HG02943 (cell line): ENCODE measurements at regions not wholly inside any gene's neighbourhood (a gene's known extent, or its start where the extent isn't known, plus 50 kb on each side); places are given as distances from the start of the nearest gene placed in this dataset.
"Not testable (repeated sequence)": the region's sequence is repeated elsewhere in the genome, so short reads cannot be mapped to it uniquely, and the experiment has no call there.

ENCODE experiments used
- ATAC-seq: cut with Tn5 transposase; IDR thresholded peaks from one replicate; pipeline ENCODE4 v1.9.1; 2021; ENCODE audit warnings: mild to moderate bottlenecking, low read depth, moderate library complexity; ENCODE audit not compliant: unreplicated experiment

DNA sequence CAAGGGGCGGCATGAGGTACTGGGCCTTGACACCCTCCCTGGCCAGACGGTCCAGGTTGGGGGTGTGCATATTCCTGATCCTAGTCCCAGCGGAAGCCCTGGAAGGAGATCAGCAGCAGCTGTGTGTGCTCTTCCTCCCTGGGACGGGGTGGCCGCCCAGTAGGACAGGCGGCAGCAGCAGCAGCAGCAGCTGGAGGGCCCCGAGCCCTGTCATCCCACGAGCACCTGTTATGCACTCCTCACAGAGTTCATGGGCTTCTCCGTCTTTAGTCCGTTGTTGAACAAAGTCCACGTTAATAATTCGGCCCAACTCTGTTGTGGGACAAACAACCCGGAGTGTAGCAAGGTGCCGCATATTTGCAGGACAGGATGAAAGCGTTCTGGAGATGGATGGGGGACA lies 205.6 kb downstream of the OTOP1 start:
- ATAC-seq, result not testable (repeated sequence)

DNA sequence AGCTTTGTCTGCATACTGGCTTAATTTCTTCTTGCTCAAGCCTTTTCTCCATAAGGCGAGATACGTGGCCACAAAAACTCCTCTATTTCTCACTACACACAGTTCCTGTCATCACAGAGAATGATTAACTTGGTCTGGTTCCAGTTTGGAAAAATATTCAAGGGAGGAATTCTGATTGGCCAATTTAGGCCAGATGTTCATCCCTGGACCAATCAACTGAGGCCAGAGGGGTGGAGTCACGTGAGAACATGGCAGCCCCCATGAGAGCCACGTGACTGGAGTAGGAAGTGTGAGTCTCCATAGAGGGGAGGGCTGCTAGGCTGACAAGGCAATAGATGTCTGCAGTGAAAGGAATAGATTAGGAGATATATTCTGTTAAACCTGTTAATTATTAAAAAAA lies 200.0 kb downstream of the OTOP1 start:
- ATAC-seq, result not testable (repeated sequence)

DNA sequence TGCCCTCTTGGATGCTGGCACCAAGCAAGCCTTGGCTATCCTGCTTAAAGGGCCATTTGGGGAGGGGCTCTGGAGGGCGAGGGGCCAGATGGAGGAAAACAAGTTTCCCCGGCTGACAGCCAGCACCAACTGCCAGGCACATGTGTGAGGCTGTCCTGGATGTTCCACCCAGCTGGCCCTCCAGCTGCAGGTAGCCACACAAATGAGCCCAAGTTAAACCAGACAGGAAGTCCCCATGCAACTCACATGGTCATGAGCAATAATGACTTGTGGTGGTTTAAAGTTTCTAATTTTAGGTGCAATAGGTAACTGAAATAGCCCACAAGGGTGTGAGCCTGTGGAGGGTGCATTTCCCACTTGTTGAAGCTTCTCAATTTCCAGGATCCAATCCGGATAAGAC lies 198.0 kb downstream of the OTOP1 start:
- not testable (repeated sequence) for ATAC-seq

DNA sequence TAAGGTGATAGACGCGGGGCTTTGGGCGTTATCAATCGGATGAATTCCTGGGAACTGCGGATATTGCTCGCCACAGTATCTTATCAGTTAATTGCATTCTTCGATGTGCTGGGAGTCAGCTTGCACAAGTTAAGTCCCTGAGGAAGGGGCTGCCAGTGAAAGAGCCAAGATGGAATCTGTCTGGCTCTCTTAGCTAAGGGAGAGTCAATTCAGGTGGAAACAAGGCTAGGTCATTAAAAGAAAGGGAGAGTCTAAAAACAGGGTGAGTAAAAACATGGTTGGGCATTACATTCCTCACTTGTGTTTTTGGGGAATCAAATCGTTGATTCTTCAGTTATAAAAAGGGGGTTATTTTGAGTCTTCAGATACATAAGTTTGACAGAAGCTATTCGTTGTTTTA lies 196.2 kb downstream of the OTOP1 start:
- not testable (repeated sequence) for ATAC-seq

DNA sequence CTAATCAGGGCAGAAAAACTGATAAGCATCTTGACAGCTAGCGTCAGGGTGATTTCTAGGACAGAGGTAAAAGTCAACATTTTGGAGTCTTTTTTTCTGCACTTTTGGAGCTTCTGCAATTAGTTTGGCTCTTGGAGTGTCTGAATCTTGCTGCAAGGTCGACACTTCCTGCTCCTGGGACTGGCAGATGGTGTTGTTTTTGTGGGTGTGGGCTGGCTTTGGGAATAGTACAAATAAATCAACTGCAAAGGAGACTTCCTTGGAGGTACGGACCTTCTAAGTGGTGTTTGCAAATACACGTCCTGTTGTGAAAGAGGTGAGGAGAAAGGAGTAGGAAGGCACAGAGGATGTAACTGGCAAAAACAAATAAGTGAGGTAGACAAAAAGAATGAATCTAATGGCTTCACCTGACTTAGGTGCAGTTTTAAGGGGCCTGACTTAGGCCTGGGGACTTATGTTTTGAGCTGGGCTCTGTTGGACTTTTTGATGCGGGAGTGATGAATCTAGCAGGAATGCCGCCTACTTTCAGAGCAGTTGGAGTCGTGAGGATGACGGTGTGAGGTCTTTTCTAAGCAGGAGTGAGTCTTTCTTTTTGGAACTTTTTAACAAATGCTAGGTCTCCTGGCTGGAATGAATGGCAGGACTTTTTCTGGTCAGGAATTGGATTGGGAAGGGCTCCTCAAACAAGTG lies 195.1 kb downstream of the OTOP1 start:
- not testable (repeated sequence) for ATAC-seq

DNA sequence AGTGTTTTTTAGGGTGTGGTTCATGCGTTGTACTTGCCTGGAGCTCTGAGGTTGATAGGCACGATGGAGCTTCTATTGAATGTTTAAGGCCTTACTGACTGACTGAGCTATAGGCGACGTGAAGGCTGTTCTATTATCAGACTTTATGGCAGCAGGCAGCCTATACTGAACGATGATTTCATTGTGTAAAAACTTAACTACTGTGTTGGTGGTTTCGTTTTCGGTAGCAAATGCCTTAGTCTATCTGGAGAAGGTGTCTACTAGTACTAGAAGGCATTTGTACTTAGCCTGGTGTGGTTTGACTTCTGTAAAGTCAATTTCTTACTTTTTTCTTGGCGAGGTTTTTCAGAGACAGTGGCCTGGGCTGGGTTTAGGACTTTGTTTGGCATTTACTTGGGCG lies 194.4 kb downstream of the OTOP1 start:
- not testable (repeated sequence) for ATAC-seq

DNA sequence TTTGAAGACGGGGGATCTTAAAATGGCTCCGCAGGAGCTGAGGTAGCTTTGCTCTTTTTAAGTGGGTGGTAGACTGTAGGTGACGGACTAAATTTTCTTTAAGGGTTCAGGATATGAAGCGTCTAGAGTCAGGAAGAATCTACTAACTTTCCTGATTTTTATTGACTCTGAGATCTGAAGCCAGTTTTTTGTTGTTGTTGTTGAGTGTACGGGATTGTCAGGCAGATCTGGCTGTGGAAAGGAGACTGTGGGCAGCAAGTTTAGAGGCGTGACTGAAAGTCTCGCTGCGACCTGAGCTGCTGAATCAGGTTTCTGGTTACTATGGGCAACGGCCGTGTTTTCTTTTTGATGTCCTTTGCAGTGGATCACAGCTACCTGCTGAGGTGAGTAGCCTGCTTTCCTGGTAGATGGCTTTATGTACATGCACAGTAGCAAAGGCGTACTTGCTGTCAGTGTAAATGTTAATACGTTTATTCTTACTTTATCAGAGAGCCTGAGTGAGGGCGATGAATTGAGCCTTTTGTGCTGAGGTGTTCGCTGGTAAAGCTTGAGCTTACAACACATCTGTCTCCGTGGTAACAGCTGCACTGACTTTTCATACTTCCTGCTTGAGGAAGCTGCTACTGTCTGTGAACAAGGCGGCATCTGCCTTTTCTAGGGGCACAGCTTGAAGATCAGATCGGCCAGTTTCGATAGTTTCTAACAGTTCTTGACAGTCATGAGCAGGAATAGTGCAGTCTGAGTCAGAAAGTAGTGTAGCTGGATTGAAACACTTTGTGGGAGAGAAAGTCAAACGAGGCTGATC lies 193.7 kb downstream of the OTOP1 start:
- ATAC-seq, result not testable (repeated sequence)

DNA sequence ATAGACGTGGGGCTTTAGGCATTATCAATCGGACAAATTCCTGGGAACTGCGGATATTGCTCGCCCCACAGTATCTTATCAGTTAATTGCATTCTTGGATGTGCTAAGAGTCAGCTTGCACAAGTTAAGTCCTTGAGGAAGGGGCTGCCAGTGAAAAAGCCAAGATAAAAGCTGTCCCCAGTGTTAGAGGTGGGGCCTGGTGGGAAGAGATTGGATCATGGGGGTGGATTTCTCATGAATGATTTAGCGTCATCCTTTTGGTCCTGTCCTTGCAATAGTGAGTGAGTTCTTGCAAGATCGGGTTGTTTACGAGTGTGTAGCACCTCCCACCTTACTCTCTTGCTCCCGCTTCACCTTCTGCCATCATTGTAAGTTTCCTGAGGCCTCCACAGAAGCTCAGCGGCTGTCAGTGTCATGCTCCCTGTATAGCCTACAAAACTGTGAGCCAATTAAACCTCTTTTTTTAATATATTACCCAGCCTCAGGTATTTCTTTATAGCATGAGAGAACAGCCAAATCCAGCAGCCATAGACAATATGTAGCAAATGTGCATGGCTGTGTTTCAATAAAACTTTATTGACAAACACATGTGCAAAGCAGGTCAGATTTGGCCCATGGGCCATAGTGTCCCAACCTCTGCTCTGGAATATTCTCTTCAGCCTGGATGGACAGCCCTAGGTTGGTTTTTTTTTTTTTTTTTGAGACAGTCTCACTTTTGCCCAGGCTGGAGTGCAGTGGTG lies 189.2 kb downstream of the OTOP1 start:
- not testable (repeated sequence) for ATAC-seq

DNA sequence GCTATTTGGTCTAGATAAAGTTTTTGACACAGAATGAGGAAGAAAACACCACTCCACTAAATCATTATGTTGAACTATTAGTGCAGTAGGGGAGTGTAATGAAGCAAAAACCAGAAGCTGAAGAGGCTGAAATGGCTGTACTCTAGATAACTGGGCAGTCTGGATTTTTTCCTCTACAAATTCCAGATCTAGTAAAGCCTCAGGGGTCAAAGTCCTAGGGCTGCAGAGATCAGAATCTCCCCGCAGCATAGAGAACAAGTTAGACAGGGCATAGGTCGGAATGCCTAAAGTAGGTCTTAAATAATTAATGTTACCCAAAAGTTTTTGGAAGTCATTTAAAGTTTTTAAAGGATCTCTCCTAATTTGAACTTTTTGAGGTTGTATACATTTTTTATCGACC lies 180.9 kb downstream of the OTOP1 start:
- not testable (repeated sequence) for ATAC-seq

DNA sequence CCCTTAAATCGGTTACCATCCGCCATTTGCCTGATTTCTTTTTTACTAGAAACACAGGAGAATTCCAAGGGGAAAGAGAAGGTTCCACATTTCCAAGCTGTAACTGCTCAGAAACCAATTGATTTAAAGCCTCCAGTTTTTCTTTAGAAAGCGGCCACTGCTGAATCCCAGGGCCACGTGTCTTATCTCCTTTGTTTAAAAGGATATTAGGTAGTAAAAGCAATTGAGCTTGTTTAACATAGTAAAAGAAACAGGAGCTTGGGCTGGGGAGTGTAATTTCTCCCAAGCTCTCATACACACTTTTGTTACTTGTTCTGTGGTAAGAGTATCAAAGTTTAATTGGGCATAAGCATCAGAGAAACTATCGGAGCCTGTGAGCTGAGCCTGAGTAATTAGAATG lies 180.0 kb downstream of the OTOP1 start:
- ATAC-seq, result not testable (repeated sequence)

DNA sequence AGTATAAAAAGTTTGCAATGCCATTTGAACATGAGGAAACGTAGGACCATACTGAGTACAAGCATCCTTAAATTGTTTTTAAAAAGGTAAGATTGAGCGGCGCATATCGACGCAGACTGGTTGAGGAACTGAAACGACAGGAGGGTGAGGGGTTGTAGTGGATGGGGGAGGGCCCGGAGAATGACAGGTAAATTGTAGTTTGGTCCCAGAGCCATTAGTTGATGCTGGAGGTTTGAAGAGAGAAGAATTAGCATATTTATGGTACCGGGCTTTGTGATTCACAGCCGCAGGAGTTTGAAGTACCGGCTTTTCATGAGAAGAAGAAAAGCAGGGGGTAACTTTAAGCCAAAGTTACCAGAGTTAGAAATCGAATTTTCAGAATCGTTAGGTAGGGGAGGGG lies 179.5 kb downstream of the OTOP1 start:
- ATAC-seq, result not testable (repeated sequence)

DNA sequence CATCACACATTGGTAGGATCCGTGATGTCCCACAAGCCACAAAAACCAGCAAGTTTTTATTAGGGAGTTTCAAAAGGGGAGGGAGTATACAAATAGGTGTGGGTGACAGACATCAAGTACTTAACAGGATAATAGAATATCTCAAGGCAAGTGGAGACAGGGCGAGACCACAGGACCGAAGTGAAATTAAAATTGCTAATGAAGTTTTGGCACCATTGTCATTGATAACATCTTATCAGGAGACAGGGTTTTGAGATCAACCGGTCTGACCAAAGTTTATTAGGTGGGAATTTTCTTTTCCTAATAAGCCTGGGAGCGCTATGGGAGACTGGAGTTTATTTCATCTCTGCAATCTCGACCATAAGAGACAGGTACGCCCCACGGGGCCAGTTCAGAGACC lies 178.5 kb downstream of the OTOP1 start:
- not testable (repeated sequence) for ATAC-seq

DNA sequence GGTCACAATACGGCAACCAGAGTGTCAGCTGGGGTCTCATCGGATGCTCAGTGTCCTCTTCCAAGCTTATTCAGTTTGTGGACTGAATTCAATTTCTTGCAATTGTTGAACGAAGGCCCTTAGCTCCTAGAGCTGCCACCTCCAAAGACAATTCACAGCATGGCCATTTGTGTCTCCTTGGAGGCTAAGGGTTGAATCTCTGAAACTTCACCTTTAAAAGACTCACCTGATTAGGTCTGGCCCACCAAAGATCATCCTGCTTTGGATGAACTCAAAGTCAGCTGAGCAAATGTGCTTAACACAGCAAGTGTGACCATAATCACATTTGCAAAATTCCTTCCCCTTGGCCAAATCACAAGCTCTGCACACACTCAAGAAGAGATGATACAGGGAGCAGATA lies 175.9 kb downstream of the OTOP1 start:
- ATAC-seq, result not testable (repeated sequence)

DNA sequence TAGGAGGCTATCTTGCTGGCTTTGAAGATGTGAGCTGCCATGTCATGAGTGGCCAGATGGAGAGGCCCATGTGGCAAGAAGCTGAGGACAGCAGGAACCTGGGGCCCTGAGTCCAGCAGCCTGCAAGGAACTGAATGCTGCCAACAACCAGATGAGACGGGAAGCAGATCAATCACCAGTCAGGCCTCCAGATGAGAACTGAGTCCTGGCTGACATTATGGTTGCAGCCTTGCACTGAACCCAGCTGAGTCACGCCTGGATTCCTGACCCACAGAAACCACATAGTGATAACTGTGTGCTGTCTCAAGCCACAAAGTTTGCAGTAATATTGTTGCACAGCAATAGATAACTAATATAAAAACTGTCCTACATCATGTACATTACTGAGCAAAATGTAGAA lies 173.8 kb downstream of the OTOP1 start:
- ATAC-seq, result not testable (repeated sequence)

DNA sequence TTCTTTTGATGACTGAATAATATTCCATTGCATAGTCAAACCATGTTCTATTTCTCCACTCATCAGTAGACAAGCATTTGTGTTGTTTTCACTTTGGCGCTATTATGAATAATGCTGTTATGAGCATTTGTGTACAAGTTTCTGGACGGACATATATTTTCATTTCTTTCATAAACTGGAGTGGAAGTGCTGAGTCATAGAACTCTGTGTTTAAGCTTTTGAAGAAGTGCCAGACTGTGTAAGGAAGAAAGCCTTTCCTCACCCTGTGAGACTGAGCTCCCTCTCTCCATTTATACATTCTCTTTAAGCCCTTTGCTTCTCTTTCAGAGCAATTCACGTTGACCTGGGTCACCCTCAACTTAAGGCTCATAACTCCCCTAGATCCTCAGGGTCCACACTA lies 169.5 kb downstream of the OTOP1 start:
- ATAC-seq, result not testable (repeated sequence)

DNA sequence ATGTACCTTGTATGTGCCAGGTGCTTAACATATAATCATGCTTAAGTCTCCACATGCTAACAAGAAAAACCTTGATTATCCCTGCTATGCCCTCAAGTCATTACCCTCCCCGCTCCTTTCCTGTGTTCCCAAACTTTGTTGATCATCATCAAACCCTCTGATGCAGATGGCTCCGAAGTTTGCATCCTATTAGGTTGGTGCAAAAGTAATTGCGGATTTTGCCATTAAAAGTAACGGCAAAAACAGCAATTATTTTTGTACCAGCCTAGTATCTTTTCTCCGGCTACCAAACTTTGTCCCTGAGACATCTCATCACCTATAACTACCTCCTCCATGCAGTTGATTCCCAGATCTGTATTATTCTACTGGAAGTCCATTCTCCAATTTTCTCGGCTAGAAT lies 142.6 kb downstream of the OTOP1 start:
- not testable (repeated sequence) for ATAC-seq

DNA sequence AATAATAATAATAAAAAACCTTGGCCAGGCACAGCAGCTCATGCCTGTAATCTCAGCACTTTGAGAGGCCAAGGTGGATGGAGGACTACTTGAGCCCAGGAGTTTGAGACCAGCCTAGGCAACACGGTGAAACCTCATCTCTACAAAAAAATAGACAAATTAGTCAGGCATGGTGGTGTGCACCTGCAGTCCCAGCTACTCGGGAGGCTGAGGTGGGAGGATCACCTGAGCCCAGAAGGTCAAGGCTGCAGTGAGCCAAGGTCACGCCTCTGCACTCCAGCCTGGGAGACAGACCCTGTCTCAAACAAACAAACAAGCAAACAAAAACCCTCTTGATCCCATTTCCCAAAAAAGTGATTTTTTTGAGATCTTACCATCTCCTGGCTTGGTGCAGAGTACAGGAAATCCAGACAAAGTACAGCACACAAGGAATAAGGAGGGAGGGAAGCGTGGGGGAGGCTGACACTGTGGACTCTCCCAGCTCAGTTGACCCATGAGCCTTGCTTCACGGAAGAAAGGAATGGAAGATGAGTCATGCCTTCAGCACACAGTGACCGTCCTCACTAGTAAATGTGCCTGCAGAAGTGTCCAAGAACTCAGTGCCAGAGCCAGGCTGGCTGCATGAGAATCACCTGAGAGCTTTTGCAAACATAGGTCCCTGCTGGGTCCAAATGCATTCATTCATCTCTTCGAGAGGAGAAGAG lies 136.9 kb downstream of the OTOP1 start:
- ATAC-seq, result not testable (repeated sequence)

DNA sequence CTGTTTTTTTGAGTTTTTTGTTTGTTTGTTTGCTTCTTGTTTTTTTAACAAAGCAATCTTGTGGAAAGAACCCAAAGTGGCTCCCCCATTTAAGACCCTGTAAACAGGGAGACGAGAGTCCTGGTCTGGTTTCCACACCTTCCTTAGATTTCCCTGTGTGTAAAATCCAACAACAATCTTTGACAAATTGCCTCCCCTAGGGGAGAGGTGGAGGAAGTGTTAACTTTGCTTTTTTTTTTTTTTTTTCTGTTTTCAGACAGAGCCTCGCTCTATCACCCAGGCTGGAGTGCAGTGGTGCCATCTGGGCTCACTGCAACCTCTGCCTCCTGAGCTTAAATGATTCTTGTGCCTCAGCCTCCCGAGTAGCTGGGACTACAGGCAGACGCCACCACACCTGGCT lies 136.0 kb downstream of the OTOP1 start:
- ATAC-seq, result not testable (repeated sequence)

DNA sequence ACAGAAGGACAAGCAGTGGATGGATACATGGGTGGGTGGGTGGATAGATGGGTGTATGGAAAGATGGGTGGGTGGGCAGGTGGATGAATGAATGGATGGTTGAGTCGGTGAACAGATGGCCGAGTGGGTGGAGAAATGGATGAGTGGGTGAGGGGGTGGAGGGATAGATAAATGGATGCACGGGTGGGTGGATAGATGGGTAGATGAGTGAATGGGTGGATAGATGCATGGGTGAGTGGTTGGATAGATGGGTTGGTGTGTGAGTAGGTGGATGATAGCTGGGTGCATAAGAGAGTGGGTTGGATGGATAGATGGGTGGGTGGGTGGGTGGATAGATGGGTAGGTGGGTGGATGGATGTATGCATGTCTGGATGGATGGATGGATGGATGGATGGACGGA lies 134.6 kb downstream of the OTOP1 start:
- not testable (repeated sequence) for ATAC-seq

DNA sequence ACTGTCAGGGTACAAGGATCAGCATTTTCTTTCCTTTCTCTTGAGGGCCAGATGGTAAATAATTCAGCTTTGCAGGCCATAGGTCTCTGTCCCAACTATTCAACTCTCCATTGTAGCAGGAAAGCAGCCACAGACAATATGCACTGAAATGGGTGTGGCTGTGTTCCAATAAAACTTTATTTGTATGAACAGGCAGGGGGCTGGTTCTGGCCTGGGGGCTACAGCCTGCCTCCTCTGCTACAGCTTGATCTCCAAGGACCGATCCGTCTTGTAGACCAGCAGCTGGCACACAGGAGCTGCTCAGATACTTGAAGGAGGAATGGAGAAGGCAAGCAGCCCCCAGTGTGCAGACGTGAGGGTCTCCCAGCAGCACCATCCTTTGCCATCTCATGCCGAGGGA lies 127.1 kb downstream of the OTOP1 start:
- not testable (repeated sequence) for ATAC-seq
